WTC11 (cell line): ENCODE measurements at regions not wholly inside any gene's neighbourhood (a gene's known extent, or its start where the extent isn't known, plus 50 kb on each side); places are given as distances from the start of the nearest gene placed in this dataset.

ENCODE experiments used
- ATAC-seq: fragments of 200-7000 bp; cut with Tn5 transposase; 2 replicates; pipeline ENCODE4 v1.10.0; 2021; ENCODE audit warnings: mild to moderate bottlenecking, moderate library complexity
- CTCF ChIA-PET: fragments of 300-600 bp; sonication (Branson Sonifier 250); formaldehyde crosslinking; loops from one replicate; lab custom pipeline; 2021; ENCODE audit warnings: antibody characterized with exemption; lab: Charles Lee
- POLR2A ChIA-PET: fragments of 350-600 bp; sonication (Branson Sonifier 250); formaldehyde crosslinking; loops from one replicate; lab custom pipeline; 2021; ENCODE audit warnings: antibody characterized with exemption; lab: Charles Lee
- DNase-seq: peaks from one replicate; pipeline ENCODE4 v3.0.0; 2021; ENCODE audit warnings: low spot score
- H3K27ac Mint-ChIP-seq: 2 replicates; pipeline ENCODE4 v1.8.0; 2021; ENCODE audit warnings: mixed read lengths
- H3K27me3 Mint-ChIP-seq: 2 replicates; pipeline ENCODE4 v1.8.0; 2021; ENCODE audit warnings: low read depth, mild to moderate bottlenecking, moderate library complexity, mixed read lengths
- H3K36me3 Mint-ChIP-seq: 2 replicates; pipeline ENCODE4 v1.8.0; 2021; ENCODE audit warnings: mixed read lengths
- H3K4me1 Mint-ChIP-seq: 2 replicates; pipeline ENCODE4 v1.8.0; 2022; ENCODE audit warnings: mixed read lengths
- H3K4me3 Mint-ChIP-seq: 2 replicates; pipeline ENCODE4 v1.8.0; 2021; ENCODE audit warnings: mild to moderate bottlenecking, moderate library complexity, mixed read lengths
- H3K9me3 Mint-ChIP-seq: 2 replicates; pipeline ENCODE4 v1.8.0; 2021; ENCODE audit warnings: mixed read lengths
- ESRRA ChIP-seq: sonication (generic); formaldehyde crosslinking; IDR thresholded peaks from 2 replicates; pipeline ENCODE4 v1.8.1; 2022; ENCODE audit warnings: mild to moderate bottlenecking, missing genetic modification reagents, borderline replicate concordance
- FOXK1 ChIP-seq: sonication (generic); formaldehyde crosslinking; IDR thresholded peaks from 2 replicates; pipeline ENCODE4 v1.8.0; 2022; ENCODE audit warnings: mild to moderate bottlenecking, moderate library complexity, missing genetic modification reagents
- FOXP1 ChIP-seq: sonication (generic); formaldehyde crosslinking; IDR thresholded peaks from 2 replicates; pipeline ENCODE4 v1.8.0; 2022; ENCODE audit warnings: missing genetic modification reagents, mild to moderate bottlenecking, moderate library complexity, borderline replicate concordance
- GTF2I ChIP-seq: fragments of 250-450 bp; sonication (Bioruptor Pico); conservative IDR thresholded peaks from 2 replicates; pipeline ENCODE4 v1.4.0; 2021; ENCODE audit warnings: mild to moderate bottlenecking
- PRRX2 ChIP-seq: fragments of 250-450 bp; sonication (Bioruptor Pico); IDR thresholded peaks from 2 replicates; pipeline ENCODE4 v1.8.0; 2021; ENCODE audit warnings: mild to moderate bottlenecking
- SOX15 ChIP-seq: fragments of 250-450 bp; sonication (Bioruptor Pico); IDR thresholded peaks from 2 replicates; pipeline ENCODE4 v1.9.0; 2021; ENCODE audit warnings: mild to moderate bottlenecking
- SP1 ChIP-seq: sonication (generic); formaldehyde crosslinking; conservative IDR thresholded peaks from 2 replicates; pipeline ENCODE4 v1.8.1; 2022; ENCODE audit warnings: missing genetic modification reagents
- ZNF121 ChIP-seq: sonication (generic); formaldehyde crosslinking; IDR thresholded peaks from 2 replicates; pipeline ENCODE4 v1.8.0; 2023; ENCODE audit warnings: missing genetic modification reagents
- ZNF263 ChIP-seq: sonication (generic); formaldehyde crosslinking; IDR thresholded peaks from 2 replicates; pipeline ENCODE4 v1.8.1; 2022; ENCODE audit warnings: low read depth, mild to moderate bottlenecking, moderate library complexity, missing genetic modification reagents
- TF ChIP-seq, protein P1 (sequence below): sonication (generic); formaldehyde crosslinking; IDR thresholded peaks from 2 replicates; pipeline ENCODE4 v1.8.1; 2023; ENCODE audit warnings: mild to moderate bottlenecking, moderate library complexity, missing genetic modification reagents
- TF ChIP-seq, protein P2 (sequence below): sonication (generic); formaldehyde crosslinking; IDR thresholded peaks from 2 replicates; pipeline ENCODE4 v1.8.1; 2023; ENCODE audit warnings: mild to moderate bottlenecking, missing genetic modification reagents, moderate library complexity
- TF ChIP-seq, protein P3 (sequence below): sonication (generic); formaldehyde crosslinking; conservative IDR thresholded peaks from 2 replicates; pipeline ENCODE4 v1.8.1; 2022; ENCODE audit warnings: mild to moderate bottlenecking, missing genetic modification reagents
- TF ChIP-seq, protein P4 (sequence below): sonication (generic); formaldehyde crosslinking; IDR thresholded peaks from 2 replicates; pipeline ENCODE4 v1.8.0; 2022; ENCODE audit warnings: mild to moderate bottlenecking, missing genetic modification reagents
- TF ChIP-seq, protein P5 (sequence below): fragments of 250-450 bp; sonication (Bioruptor Pico); IDR thresholded peaks from 2 replicates; pipeline ENCODE4 v1.9.0; 2021; ENCODE audit warnings: moderate library complexity, mild to moderate bottlenecking, inconsistent platforms, borderline replicate concordance
- TF ChIP-seq, protein P6 (sequence below): sonication (generic); formaldehyde crosslinking; IDR thresholded peaks from 2 replicates; pipeline ENCODE4 v1.8.1; 2023; ENCODE audit warnings: mild to moderate bottlenecking, missing genetic modification reagents, borderline replicate concordance
- TF ChIP-seq, protein P7 (sequence below): sonication (generic); formaldehyde crosslinking; IDR thresholded peaks from 2 replicates; pipeline ENCODE4 v1.8.1; 2022; ENCODE audit warnings: mild to moderate bottlenecking, missing genetic modification reagents, moderate library complexity, borderline replicate concordance
- TF ChIP-seq, protein P8 (sequence below): sonication (generic); formaldehyde crosslinking; IDR thresholded peaks from 2 replicates; pipeline ENCODE4 v1.8.1; 2022; ENCODE audit warnings: low read depth, missing genetic modification reagents, borderline replicate concordance
- TF ChIP-seq, protein P9 (sequence below): sonication (generic); formaldehyde crosslinking; IDR thresholded peaks from 2 replicates; pipeline ENCODE4 v1.8.0; 2022; ENCODE audit warnings: mild to moderate bottlenecking, missing genetic modification reagents

DNA sequence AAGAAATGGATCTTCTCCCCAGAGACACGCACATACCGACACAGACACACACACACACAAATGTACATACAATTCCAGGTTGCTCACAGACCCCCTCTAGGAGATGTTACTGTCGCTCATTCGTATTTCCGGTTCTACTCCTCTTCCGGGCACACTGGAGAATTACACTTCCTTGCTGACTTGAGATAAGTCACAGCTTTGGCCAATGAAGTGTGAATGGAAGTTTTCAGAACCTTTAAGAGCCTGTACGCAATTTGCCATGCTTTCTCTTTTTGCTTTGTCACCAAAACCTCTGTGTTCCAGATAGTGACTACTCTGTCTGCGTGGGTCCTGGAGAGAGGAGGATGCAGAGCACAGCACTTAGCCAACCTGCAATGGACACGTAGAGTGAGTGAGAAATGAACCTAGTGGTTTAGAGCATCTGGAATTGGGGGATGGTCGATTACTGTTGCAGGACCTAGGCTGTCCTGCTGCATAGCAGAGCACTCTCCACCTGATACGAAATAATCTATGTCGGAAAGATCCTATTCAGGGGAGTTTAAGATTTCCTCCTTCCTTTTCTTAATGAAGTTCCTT, 239.5 kb upstream of the TET2 start (continued):
- TF ChIP-seq, protein P1, sequence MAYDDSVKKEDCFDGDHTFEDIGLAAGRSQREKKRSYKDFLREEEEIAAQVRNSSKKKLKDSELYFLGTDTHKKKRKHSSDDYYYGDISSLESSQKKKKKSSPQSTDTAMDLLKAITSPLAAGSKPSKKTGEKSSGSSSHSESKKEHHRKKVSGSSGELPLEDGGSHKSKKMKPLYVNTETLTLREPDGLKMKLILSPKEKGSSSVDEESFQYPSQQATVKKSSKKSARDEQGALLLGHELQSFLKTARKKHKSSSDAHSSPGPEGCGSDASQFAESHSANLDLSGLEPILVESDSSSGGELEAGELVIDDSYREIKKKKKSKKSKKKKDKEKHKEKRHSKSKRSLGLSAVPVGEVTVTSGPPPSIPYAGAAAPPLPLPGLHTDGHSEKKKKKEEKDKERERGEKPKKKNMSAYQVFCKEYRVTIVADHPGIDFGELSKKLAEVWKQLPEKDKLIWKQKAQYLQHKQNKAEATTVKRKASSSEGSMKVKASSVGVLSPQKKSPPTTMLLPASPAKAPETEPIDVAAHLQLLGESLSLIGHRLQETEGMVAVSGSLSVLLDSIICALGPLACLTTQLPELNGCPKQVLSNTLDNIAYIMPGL (CRISPR knock-in tag): no peak
- no peak for TF ChIP-seq ESRRA
- TF ChIP-seq GTF2I: no peak
- TF ChIP-seq, protein P2, sequence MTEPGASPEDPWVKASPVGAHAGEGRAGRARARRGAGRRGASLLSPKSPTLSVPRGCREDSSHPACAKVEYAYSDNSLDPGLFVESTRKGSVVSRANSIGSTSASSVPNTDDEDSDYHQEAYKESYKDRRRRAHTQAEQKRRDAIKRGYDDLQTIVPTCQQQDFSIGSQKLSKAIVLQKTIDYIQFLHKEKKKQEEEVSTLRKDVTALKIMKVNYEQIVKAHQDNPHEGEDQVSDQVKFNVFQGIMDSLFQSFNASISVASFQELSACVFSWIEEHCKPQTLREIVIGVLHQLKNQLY (CRISPR knock-in tag): no peak

DNA sequence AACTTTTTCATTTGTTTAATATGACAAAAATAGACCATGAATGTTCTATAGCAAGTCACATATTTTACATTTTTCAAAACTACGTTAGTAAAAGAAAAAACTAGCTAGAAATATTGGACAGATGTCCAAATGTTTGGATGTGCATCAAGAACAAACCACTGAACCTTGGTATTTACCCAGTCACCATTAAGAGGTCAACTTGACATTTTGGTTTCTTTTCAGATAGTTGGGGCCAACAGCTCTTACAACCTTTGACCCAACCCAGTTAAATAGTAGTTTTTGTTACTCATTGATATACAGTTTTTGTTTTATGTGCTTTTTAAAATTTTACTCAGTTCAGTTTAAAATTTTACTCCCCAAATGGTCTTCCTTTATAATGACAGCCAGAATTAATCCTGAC, 238.7 kb upstream of the TET2 start:
- CTCF ChIA-PET: no interaction called here
- H3K4me1 Mint-ChIP-seq: peaks cover 4% of the 10 kb centered on the region; the same call in 1 of the 2 replicates
- no peak for ATAC-seq
- peaks cover 7% of the 10 kb centered on the region; the same call in 1 of the 2 replicates for H3K9me3 Mint-ChIP-seq
- H3K27me3 Mint-ChIP-seq: peaks cover 100% of the 10 kb centered on the region
- no peak for DNase-seq
- TF ChIP-seq, protein P3, sequence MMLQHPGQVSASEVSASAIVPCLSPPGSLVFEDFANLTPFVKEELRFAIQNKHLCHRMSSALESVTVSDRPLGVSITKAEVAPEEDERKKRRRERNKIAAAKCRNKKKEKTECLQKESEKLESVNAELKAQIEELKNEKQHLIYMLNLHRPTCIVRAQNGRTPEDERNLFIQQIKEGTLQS (CRISPR knock-in tag): no peak
- TF ChIP-seq FOXK1 (CRISPR knock-in tag) (no peak), FOXP1 (no peak), ESRRA (no peak)
- H3K4me3 Mint-ChIP-seq: no peak overlapping the region
- POLR2A ChIA-PET: no interaction called here
- H3K27ac Mint-ChIP-seq: no peak overlapping the region
- H3K36me3 Mint-ChIP-seq: peaks cover 3% of the 10 kb centered on the region

DNA sequence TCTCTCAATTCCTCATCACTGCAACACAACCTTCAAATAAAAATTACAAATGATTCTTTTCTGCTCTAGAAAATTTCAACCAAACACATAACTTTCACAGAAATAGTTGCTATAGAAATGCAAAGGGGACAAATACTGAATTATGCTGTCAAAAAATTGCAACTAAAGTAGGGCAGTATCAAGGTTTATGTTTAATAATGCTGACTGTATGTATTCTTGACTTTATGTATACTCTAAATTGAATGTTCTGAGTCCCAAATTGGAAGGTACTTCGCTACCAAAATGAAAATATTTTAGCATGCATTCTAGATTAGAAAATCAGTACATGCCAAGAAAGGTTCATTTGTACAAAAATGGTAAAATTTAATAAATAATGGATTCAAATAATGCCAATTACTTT, 237.3 kb upstream of the TET2 start:
- Mint-ChIP-seq H3K27me3 (peaks cover 100% of the 10 kb centered on the region), H3K4me1 (no peaks in the 10 kb centered on the region), H3K9me3 (peaks cover 9% of the 10 kb centered on the region; the same call in 1 of the 2 replicates), H3K27ac (no peak overlapping the region), H3K36me3 (peaks cover 5% of the 10 kb centered on the region), H3K4me3 (no peak overlapping the region)
- ChIA-PET CTCF (no interaction called here), POLR2A (no interaction called here)
- no peak for DNase-seq
- ATAC-seq: no peak
- no peak for TF ChIP-seq SOX15 (CRISPR knock-in tag)
- TF ChIP-seq, protein P4, sequence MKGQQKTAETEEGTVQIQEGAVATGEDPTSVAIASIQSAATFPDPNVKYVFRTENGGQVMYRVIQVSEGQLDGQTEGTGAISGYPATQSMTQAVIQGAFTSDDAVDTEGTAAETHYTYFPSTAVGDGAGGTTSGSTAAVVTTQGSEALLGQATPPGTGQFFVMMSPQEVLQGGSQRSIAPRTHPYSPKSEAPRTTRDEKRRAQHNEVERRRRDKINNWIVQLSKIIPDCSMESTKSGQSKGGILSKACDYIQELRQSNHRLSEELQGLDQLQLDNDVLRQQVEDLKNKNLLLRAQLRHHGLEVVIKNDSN (CRISPR knock-in tag): no peak
- TF ChIP-seq, protein P5, sequence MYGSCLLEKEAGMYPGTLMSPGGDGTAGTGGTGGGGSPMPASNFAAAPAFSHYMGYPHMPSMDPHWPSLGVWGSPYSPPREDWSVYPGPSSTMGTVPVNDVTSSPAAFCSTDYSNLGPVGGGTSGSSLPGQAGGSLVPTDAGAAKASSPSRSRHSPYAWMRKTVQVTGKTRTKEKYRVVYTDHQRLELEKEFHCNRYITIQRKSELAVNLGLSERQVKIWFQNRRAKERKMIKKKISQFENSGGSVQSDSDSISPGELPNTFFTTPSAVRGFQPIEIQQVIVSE: no peak
- TF ChIP-seq, protein P6, sequence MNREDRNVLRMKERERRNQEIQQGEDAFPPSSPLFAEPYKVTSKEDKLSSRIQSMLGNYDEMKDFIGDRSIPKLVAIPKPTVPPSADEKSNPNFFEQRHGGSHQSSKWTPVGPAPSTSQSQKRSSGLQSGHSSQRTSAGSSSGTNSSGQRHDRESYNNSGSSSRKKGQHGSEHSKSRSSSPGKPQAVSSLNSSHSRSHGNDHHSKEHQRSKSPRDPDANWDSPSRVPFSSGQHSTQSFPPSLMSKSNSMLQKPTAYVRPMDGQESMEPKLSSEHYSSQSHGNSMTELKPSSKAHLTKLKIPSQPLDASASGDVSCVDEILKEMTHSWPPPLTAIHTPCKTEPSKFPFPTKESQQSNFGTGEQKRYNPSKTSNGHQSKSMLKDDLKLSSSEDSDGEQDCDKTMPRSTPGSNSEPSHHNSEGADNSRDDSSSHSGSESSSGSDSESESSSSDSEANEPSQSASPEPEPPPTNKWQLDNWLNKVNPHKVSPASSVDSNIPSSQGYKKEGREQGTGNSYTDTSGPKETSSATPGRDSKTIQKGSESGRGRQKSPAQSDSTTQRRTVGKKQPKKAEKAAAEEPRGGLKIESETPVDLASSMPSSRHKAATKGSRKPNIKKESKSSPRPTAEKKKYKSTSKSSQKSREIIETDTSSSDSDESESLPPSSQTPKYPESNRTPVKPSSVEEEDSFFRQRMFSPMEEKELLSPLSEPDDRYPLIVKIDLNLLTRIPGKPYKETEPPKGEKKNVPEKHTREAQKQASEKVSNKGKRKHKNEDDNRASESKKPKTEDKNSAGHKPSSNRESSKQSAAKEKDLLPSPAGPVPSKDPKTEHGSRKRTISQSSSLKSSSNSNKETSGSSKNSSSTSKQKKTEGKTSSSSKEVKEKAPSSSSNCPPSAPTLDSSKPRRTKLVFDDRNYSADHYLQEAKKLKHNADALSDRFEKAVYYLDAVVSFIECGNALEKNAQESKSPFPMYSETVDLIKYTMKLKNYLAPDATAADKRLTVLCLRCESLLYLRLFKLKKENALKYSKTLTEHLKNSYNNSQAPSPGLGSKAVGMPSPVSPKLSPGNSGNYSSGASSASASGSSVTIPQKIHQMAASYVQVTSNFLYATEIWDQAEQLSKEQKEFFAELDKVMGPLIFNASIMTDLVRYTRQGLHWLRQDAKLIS: no peak
- TF ChIP-seq, protein P7, sequence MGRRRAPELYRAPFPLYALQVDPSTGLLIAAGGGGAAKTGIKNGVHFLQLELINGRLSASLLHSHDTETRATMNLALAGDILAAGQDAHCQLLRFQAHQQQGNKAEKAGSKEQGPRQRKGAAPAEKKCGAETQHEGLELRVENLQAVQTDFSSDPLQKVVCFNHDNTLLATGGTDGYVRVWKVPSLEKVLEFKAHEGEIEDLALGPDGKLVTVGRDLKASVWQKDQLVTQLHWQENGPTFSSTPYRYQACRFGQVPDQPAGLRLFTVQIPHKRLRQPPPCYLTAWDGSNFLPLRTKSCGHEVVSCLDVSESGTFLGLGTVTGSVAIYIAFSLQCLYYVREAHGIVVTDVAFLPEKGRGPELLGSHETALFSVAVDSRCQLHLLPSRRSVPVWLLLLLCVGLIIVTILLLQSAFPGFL: no peak
- TF ChIP-seq ZNF263 (CRISPR knock-in tag): no peak
- TF ChIP-seq SP1 (CRISPR knock-in tag): no peak
- no peak for TF ChIP-seq ZNF121
- no peak for TF ChIP-seq PRRX2 (CRISPR knock-in tag)
- TF ChIP-seq, protein P8, sequence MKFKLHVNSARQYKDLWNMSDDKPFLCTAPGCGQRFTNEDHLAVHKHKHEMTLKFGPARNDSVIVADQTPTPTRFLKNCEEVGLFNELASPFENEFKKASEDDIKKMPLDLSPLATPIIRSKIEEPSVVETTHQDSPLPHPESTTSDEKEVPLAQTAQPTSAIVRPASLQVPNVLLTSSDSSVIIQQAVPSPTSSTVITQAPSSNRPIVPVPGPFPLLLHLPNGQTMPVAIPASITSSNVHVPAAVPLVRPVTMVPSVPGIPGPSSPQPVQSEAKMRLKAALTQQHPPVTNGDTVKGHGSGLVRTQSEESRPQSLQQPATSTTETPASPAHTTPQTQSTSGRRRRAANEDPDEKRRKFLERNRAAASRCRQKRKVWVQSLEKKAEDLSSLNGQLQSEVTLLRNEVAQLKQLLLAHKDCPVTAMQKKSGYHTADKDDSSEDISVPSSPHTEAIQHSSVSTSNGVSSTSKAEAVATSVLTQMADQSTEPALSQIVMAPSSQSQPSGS (CRISPR knock-in tag): no peak
- TF ChIP-seq, protein P9, sequence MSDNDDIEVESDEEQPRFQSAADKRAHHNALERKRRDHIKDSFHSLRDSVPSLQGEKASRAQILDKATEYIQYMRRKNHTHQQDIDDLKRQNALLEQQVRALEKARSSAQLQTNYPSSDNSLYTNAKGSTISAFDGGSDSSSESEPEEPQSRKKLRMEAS (CRISPR knock-in tag): no peak
